ENCODE measurements at regions not wholly inside any gene's neighbourhood (a gene's known extent, or its start where the extent isn't known, plus 50 kb on each side); places are given as distances from the start of the nearest gene placed in this dataset.

- no peak for DNase-seq (ENCODE audit: extremely low read depth, low read depth)
- TF ChIP-seq CTCF (IDR thresholded peaks at IDR 0.05; ENCODE audit: low read depth, low read length) = no peak
These were observed 785.2 kb upstream of the B3GALT2 start for GRCh38 chr1:193971595-193971994.

- TF ChIP-seq CTCF (IDR thresholded peaks at IDR 0.05; ENCODE audit: low read depth, low read length) = no peak
- no peak for DNase-seq (ENCODE audit: extremely low read depth, low read depth)
These were observed 774.1 kb upstream of the B3GALT2 start for GRCh38 chr1:193960499-193960898.

GRCh38 chr1:193960040-193960439 lies 773.6 kb upstream of the B3GALT2 start:
- TF ChIP-seq CTCF (IDR thresholded peaks at IDR 0.05; ENCODE audit: low read depth, low read length) = no peak
- DNase-seq (ENCODE audit: extremely low read depth, low read depth) = no peak

GRCh38 chr1:193957556-193958095 lies 771.2 kb upstream of the B3GALT2 start:
- DNase-seq (ENCODE audit: extremely low read depth, low read depth) = no peak
- no peak for TF ChIP-seq CTCF (IDR thresholded peaks at IDR 0.05; ENCODE audit: low read depth, low read length)

- no peak for TF ChIP-seq CTCF (IDR thresholded peaks at IDR 0.05; ENCODE audit: low read depth, low read length)
- DNase-seq (ENCODE audit: extremely low read depth, low read depth) = no peak
These were observed 766.5 kb upstream of the B3GALT2 start for GRCh38 chr1:193952778-193953374.

GRCh38 chr1:193951984-193952383 lies 765.6 kb upstream of the B3GALT2 start:
- no peak for TF ChIP-seq CTCF (IDR thresholded peaks at IDR 0.05; ENCODE audit: low read depth, low read length)
- DNase-seq (ENCODE audit: extremely low read depth, low read depth) = no peak

- no peak for TF ChIP-seq CTCF (IDR thresholded peaks at IDR 0.05; ENCODE audit: low read depth, low read length)
- no peak for DNase-seq (ENCODE audit: extremely low read depth, low read depth)
These were observed 758.0 kb upstream of the B3GALT2 start for GRCh38 chr1:193944454-193944853.
